HuH-7.5 (cell line): ENCODE measurements at regions not wholly inside any gene's neighbourhood (a gene's known extent, or its start where the extent isn't known, plus 50 kb on each side); places are given as distances from the start of the nearest gene placed in this dataset.
"Not testable (repeated sequence)": the region's sequence is repeated elsewhere in the genome, so short reads cannot be mapped to it uniquely, and the experiment has no call there.

Experiments
- DNase-seq: peaks from one replicate; pipeline ENCODE4 v3.0.0; 2011; ENCODE audit warnings: low spot score

- no peak for DNase-seq
These were observed 185.0 kb upstream of the NRXN3 start for GRCh38 chr14:77985211-77985615.

GRCh38 chr14:77986773-77987172 is 183.4 kb upstream of the NRXN3 start:
- no peak for DNase-seq

GRCh38 chr14:77988096-77988870 is 181.9 kb upstream of the NRXN3 start:
- DNase-seq = no peak

DNA sequence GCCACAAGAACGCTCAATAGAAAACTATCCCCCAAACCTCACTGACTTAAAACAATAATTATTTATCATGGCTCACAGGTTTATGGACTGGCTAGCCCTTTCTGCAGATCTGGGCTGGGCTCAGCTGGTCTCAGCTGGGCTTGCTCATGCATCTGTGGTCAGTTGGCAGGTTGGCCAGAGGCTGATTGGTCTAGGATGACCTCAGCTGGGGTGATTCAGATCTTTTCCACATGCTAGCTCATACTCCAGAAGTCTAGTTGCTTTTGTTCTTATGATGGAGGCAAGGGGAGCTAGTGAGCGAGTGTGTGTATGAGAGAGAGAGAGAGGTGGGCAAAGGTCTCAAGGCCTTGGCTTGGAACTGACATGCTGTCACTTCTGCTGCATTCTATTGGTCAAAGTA is 181.2 kb upstream of the NRXN3 start:
- no peak for DNase-seq

DNA sequence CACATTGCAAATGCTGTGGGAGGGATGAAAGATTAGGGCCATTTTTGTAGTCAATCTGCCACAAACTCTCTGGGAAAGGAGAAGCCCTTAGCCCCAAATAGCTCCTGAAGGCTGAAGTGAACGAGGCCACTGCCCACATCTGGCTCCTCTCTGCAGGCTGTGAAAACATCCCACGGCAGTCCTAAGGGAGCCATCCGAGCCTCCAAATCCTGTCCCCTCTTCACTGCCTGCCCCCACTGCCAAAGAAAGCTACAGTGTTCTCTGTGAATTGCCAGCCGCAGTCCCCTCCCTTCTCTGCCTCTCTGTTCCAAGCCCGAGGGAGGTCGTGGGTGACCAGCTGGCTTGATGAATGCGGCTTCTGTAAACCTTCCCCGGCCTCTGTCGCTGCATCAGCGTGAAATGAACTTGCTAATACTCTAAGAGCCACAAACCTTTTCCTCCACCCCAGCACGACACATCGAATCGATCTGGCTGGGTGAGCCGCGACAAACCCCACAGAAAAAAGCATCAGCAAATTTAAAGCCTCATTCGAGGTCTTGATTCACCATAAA is 180.7 kb upstream of the NRXN3 start:
- no peak for DNase-seq

- no peak for DNase-seq
These were observed 179.8 kb upstream of the NRXN3 start for GRCh38 chr14:77990337-77990736.

- no peak for DNase-seq
These were observed 178.9 kb upstream of the NRXN3 start for GRCh38 chr14:77991128-77991772.

GRCh38 chr14:78005325-78005724 is 164.8 kb upstream of the NRXN3 start:
- no peak for DNase-seq

DNA sequence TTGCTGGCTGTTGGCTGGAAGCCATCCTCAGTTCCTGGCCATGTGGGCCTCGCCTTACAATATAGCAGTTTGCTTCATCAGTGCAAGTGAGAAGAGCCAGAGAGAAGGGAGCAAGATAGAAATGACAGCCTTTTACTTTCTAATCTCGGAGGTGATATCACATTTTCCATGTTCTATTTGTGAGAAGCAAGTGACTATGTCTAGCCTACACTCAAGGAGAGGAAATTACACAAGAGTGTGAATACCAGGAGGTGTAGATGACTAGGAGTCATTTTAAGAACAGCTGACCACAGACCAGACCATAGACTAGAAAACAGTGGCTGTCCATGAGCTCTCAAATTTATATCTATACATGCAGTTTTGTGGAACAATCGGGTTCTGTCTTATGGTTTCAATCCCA is 163.0 kb upstream of the NRXN3 start:
- no peak for DNase-seq

- no peak for DNase-seq
These were observed 159.5 kb upstream of the NRXN3 start for GRCh38 chr14:78010688-78011087.

- not testable (repeated sequence) for DNase-seq
These were observed 156.3 kb upstream of the NRXN3 start for GRCh38 chr14:78013911-78014310.

DNA sequence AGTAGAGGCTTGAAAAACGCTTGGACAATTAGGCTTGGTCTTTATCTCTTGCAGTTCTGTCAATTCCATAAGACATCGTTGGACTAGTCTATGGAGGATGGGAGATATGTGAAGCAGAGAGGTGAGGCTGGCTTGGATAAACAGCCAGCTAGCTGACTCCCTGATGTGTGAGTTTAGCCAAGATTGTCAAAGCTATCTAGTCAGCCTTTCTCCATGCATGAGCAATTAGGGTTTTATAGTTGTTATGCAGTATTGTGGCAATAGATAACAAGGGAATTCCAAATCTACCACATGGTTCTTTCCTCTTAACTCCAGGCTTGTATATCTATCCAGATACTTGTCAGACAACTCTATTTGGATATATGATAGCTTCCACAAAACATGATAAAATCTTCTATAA is 153.6 kb upstream of the NRXN3 start:
- no peak for DNase-seq

- DNase-seq = no peak
These were observed 151.9 kb upstream of the NRXN3 start for GRCh38 chr14:78018283-78018682.

DNA sequence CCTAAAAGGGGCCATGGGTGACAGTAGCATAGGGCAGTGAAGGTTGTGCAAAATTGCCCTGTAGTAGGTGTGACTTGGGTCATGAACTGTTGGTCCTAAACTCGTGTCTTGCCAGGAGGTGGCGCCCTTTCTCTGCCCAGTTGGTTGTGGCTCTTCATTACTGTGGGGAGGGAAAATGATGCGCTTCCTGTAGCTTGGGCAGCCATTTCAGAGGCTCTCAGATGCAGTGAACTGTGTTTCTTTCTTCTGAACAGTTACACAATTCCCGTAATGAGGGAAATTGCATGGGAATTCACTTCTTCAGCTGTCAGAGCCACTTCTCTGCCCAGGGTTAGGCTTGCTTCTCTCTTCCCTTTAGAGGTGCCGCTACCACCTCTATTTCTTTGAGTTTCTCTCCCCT is 148.1 kb upstream of the NRXN3 start:
- DNase-seq = peak; percentile 38

DNA sequence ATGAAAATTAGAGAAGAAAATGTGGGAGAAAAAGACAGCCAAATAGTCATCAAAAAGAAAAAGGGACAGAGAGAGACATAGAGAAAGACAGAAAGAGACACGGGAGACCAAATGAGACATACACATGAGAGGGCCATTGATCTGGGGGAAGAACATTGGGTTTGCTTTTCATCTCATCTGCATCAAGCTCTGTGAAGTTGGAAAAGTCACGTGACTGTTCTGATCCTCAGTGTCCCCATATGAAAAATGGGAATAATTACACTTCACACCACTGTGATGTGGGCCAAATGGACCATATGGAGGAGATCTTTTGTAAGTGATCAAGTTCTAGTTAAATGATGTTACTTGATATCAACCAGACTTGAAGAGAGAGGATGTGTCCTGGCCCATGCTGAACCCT is 147.1 kb upstream of the NRXN3 start:
- DNase-seq = no peak

DNA sequence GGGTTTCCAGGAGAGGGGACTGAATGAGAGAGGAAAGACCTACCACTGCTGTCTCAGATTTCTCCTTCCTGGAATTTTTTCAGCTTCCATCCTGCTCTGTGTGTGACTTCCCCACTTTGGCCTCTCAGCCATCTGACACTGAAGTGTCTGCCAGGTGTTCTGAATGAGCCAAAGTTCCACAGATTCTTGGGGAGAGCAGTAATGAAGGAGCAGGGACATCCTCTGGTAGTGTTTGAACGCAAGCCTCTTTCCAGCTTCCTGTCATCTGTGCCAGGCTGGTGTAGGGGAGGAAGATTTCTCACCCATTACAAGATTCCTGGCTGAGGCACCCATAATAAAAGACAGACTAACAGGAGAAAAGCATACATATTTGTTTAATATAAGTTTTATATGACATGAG is 141.7 kb upstream of the NRXN3 start:
- DNase-seq = no peak

DNA sequence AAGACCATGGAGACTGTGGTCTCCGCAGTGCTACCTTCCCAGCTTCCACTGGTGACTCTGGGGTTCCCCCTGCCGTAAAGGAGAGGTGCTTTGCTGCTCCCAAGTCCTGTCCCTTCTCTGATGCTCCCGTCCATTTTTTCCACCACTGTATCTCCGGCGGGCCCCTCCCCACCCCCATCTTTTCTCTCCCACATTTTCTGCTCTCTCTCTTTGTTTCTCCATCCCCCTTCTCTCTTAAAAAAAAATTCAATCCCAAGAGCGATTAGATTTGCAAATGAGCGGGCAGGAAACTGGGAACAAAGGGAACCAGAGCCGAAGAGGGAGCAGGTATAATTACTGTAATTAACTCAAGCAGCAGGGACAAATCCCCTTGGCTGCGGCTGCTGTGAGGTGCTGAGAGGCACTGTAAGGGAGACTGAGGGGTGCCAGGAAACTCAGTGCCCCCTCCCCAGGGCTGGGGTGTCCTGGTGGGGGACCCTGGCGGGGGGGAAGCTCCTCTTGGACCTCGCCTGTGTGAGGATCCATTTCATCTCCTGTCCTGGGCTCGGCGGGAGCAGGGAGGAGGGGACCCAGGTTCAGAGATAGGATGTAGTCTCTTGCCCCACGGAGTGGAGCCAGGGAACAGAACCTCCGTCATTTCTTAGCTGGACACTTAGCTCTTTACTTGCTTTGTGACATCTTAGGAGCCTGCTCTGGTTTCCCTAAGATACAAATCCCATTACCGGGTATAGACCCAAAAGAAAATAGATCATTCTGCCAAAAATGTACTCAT is 140.4 kb upstream of the NRXN3 start:
- no peak for DNase-seq

DNA sequence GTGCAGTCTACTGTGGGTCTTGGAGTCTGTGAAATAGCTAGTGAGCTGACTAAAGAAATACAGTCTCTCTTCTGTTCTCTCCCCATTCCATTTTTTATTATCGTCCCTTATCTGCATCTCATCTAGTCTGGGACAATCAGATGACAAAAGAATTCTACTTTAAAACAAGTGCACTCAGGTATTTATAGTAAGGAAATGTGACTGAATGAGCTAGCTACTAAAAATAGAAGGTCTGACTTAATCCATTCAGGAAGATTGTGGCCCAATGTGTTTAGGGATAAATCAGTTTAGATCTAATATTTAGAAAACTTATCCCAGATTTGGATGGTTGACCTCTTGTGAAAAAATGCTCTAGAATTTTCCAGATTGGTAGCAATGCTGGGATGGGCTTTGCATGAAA is 126.8 kb upstream of the NRXN3 start:
- DNase-seq = no peak

GRCh38 chr14:78048120-78048519 is 122.1 kb upstream of the NRXN3 start:
- DNase-seq = no peak

- not testable (repeated sequence) for DNase-seq
These were observed 113.3 kb upstream of the NRXN3 start for GRCh38 chr14:78056890-78057289.

- no peak for DNase-seq
These were observed 99.8 kb upstream of the NRXN3 start for GRCh38 chr14:78070344-78070743.

DNA sequence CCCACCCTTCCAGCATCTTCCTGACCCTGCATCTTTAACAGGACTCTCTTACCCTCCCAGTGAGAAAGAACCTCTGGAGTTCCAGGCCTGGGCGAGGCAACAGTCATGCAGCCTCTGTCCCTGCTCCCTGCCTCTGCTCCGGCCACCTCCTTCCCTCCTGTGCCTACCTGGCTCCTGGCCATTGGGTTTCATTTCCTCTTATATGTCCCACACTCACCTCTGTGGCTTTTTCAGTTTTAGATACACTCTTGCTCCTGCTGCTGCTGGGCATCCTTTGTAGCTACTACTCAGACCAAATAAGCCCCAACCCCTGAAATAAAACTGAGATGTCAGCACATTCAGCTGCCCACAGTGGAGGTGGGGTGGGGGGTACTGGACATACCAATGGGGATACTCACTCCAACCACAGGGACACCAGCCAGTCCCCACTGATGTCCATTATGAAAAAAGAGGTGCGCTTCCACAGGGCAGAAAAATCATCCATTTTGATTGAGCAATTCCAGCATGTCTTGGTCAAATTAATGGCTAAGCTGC is 99.1 kb upstream of the NRXN3 start:
- DNase-seq = no peak

- no peak for DNase-seq
These were observed 97.1 kb upstream of the NRXN3 start for GRCh38 chr14:78073028-78073427.
